GM12878 (cell line): ENCODE measurements at regions not wholly inside any gene's neighbourhood (a gene's known extent, or its start where the extent isn't known, plus 50 kb on each side); places are given as distances from the start of the nearest gene placed in this dataset.

Source experiments
- ATAC-seq: fragments of 200-7000 bp; cut with Tn5 transposase; 3 replicates; pipeline ENCODE4 v1.9.1; 2020; ENCODE audit warnings: mild to moderate bottlenecking, moderate library complexity
- BruUV-seq: library from RNA; stranded (reverse); fragments of 400-500 nt; replicated peaks from 2 replicates; lab custom pipeline; 2021; lab: Mats Ljungman, UMichigan
- CTCF ChIA-PET: fragments of 300-600 bp; sonication (Branson Sonifier 250); formaldehyde crosslinking; extraction: SDS; loops from one replicate; lab custom pipeline; 2021; ENCODE audit warnings: inconsistent platforms; lab: Yijun Ruan, JAX
- POLR2A ChIA-PET: fragments of 350-600 bp; formaldehyde crosslinking; extraction: SDS; loops from one replicate; lab custom pipeline; 2021; ENCODE audit warnings: inconsistent platforms; lab: Charles Lee
- RAD21 ChIA-PET: fragments of 300-600 bp; sonication (Branson Sonifier 250); formaldehyde crosslinking; loops from one replicate; lab custom pipeline; 2023; ENCODE audit warnings: antibody characterized with exemption; ENCODE audit not compliant: unreplicated experiment; lab: Charles Lee
- SMC1A ChIA-PET: fragments of 300-600 bp; sonication (Branson Sonifier 250); formaldehyde crosslinking; loops from one replicate; lab custom pipeline; 2023; ENCODE audit not compliant: unreplicated experiment, uncharacterized antibody; lab: Charles Lee
- DNase-seq: peaks from one replicate; pipeline ENCODE4 v3.0.0-alpha.2; 2011; ENCODE audit warnings: low read depth, low spot score
- FAIRE-seq: peaks from 3 replicates; lab custom pipeline; 2011; peaks lifted over from hg19 to GRCh38; lab: Jason Lieb, UNC
- H2AFZ ChIP-seq: 2 replicates; pipeline ENCODE4 v1.6.0; 2011; ENCODE audit warnings: low read depth, low read length, control low read depth; ENCODE audit not compliant: control insufficient read depth
- H3K27ac ChIP-seq: 2 replicates; pipeline ENCODE4 v1.5.1; 2011; ENCODE audit warnings: control low read depth; ENCODE audit not compliant: control insufficient read depth, insufficient read depth
- H3K27me3 ChIP-seq, 2 experiments: replicated peaks in 1 of 2; 2 replicates each; pipeline versions ENCODE4 v1.6.0 to v1.6.1; 2011; ENCODE audit warnings: low read length in 1 of 2; ENCODE audit not compliant: control insufficient read depth in 2 of 2, insufficient read depth in 2 of 2
- H3K36me3 ChIP-seq, 2 experiments: 2 replicates each; pipeline ENCODE4 v1.5.1; 2011; ENCODE audit warnings: low read length in 1 of 2; ENCODE audit not compliant: control insufficient read depth in 2 of 2, insufficient read depth in 2 of 2
- H3K4me1 ChIP-seq: 2 replicates; pipeline ENCODE4 v1.6.1; 2011; ENCODE audit warnings: mild to moderate bottlenecking, low read length, moderate library complexity, mixed read lengths; ENCODE audit not compliant: control insufficient read depth, insufficient read depth
- H3K4me2 ChIP-seq: 2 replicates; pipeline ENCODE4 v1.6.0; 2011; ENCODE audit warnings: control low read depth; ENCODE audit not compliant: control insufficient read depth, insufficient read depth
- H3K4me3 ChIP-seq: fragments of 200-600 bp; sonication (generic); 2 replicates; pipeline ENCODE4 v1.5.1; 2016
- H3K79me2 ChIP-seq: 2 replicates; pipeline ENCODE4 v1.6.0; 2011; ENCODE audit warnings: low read length; ENCODE audit not compliant: control insufficient read depth, insufficient read depth
- H3K9ac ChIP-seq: 2 replicates; pipeline ENCODE4 v1.8.0; 2011; ENCODE audit warnings: low read length, control low read depth, mixed read lengths; ENCODE audit not compliant: control insufficient read depth, insufficient read depth
- H3K9me3 ChIP-seq: replicated peaks from 3 replicates; pipeline ENCODE4 v1.5.1; 2011; ENCODE audit warnings: mild to moderate bottlenecking, low read length; ENCODE audit not compliant: control insufficient read depth, insufficient read depth
- H4K20me1 ChIP-seq: 2 replicates; pipeline ENCODE4 v1.6.0; 2011; ENCODE audit not compliant: control insufficient read depth, insufficient read depth
- CREM ChIP-seq: IDR thresholded peaks from 2 replicates; pipeline ENCODE4 v1.6.1; 2014; ENCODE audit warnings: antibody characterized with exemption, low read depth
- EED ChIP-seq: sonication (generic); IDR thresholded peaks from 2 replicates; pipeline ENCODE4 v1.6.1; 2016; ENCODE audit warnings: antibody characterized with exemption, low read depth
- HDGF ChIP-seq: fragments of 450-650 bp; IDR thresholded peaks from 2 replicates; pipeline ENCODE4 v1.6.1; 2016; ENCODE audit warnings: antibody characterized with exemption
- IKZF1 ChIP-seq: fragments of 450-650 bp; conservative IDR thresholded peaks from 2 replicates; pipeline ENCODE4 v1.6.1; 2017; ENCODE audit warnings: antibody characterized with exemption, mild to moderate bottlenecking
- MEF2B ChIP-seq: fragments of 450-650 bp; IDR thresholded peaks from 2 replicates; pipeline ENCODE4 v1.6.1; 2018; ENCODE audit warnings: mild to moderate bottlenecking, moderate library complexity; ENCODE audit not compliant: partially characterized antibody, poor library complexity, severe bottlenecking
- NFIC ChIP-seq: IDR thresholded peaks from 2 replicates; pipeline ENCODE4 v1.6.1; 2012; ENCODE audit warnings: low read depth, mild to moderate bottlenecking, inconsistent platforms, low read length, moderate library complexity
- PKNOX1 ChIP-seq: fragments of 450-650 bp; IDR thresholded peaks from 2 replicates; pipeline ENCODE4 v1.6.1; 2016; ENCODE audit warnings: mild to moderate bottlenecking
- SIX5 ChIP-seq: IDR thresholded peaks from 2 replicates; pipeline ENCODE4 v1.6.1; 2011; ENCODE audit warnings: mild to moderate bottlenecking, low read depth, low read length, moderate library complexity; ENCODE audit not compliant: severe bottlenecking
- SMAD5 ChIP-seq: IDR thresholded peaks from 2 replicates; pipeline ENCODE4 v1.6.1; 2016; ENCODE audit warnings: antibody characterized with exemption, low read depth
- SMARCA5 ChIP-seq: fragments of 450-650 bp; IDR thresholded peaks from 2 replicates; pipeline ENCODE4 v1.6.1; 2017; ENCODE audit warnings: mild to moderate bottlenecking
- SREBF2 ChIP-seq: IDR thresholded peaks from 2 replicates; pipeline ENCODE4 v1.6.1; 2012; ENCODE audit warnings: mild to moderate bottlenecking, low read length
- TBL1XR1 ChIP-seq: IDR thresholded peaks from 2 replicates; pipeline ENCODE4 v1.6.1; 2012; ENCODE audit warnings: low read depth, low read length, improper control_type of control experiment
- TCF7 ChIP-seq: IDR thresholded peaks from 2 replicates; pipeline ENCODE4 v1.6.1; 2014; ENCODE audit warnings: antibody characterized with exemption, borderline replicate concordance
- WGBS: methylation state at CpG from one replicate; pipeline ENCODE4 v1.1.6; 2016; ENCODE audit warnings: low lambda C conversion rate; ENCODE audit not compliant: insufficient replicate concordance, insufficient coverage; ENCODE audit errors: missing lambda C conversion rate; 5-methylcytosine and 5-hydroxymethylcytosine counted together
- in situ Hi-C: fragments of 300-500 bp; cut with MboI; formaldehyde crosslinking; loops from 9 replicates; pipeline ENCODE4 v1.14.3; 2018; ENCODE audit warnings: mixed read lengths
- intact Hi-C: fragments of 100-400 bp; cut with micrococcal nuclease; formaldehyde crosslinking; loops from one replicate; pipeline ENCODE4 v1.14.2; 2022; ENCODE audit not compliant: unreplicated experiment

GRCh38 chr1:229886636-229887035, 180.4 kb upstream of the GALNT2 start:
- H3K36me3 ChIP-seq = no peaks in the 10 kb centered on the region
- H3K79me2 ChIP-seq = no peaks in the 10 kb centered on the region
- intact Hi-C loops (no loop called here), in situ Hi-C loops (no loop called here)
- FAIRE-seq = no peak
- SMC1A ChIA-PET = no interaction called here
- no peaks in the 10 kb centered on the region for H3K4me1 ChIP-seq
- POLR2A ChIA-PET = no interaction called here
- no peak for DNase-seq
- TF ChIP-seq TBL1XR1 (no peak), HDGF (no peak), IKZF1 (no peak)
- no TSS peak for BruUV-seq
- CTCF ChIA-PET = interaction anchor here (1.2 kb wide), 1 partner anchor 38 kb away, joined by 3 read pairs; no protein-coding TSS in a partner anchor
- no peak for ATAC-seq
- no peak overlapping the region for H3K4me2 ChIP-seq
- RAD21 ChIA-PET = no interaction called here
- no peak overlapping the region for H3K4me3 ChIP-seq
- H3K27ac ChIP-seq = no peak overlapping the region
- H3K27me3 ChIP-seq = peaks cover 2 to 4% of the 10 kb centered on the region in 2 experiments; a peak in 3 of 4 replicates
- 30% methylated on average over 8 of the region's 8 CpGs for WGBS
- H3K9ac ChIP-seq = no peak overlapping the region
- H4K20me1 ChIP-seq = no peaks in the 10 kb centered on the region
- H3K9me3 ChIP-seq = no peaks in the 10 kb centered on the region
- no peak overlapping the region for H2AFZ ChIP-seq

GRCh38 chr1:229887043-229887822, 179.8 kb upstream of the GALNT2 start:
- Histone ChIP-seq H3K79me2 (no peaks in the 10 kb centered on the region), H3K36me3 (no peaks in the 10 kb centered on the region), H3K4me2 (no peak overlapping the region)
- TF ChIP-seq SMARCA5 = no peak
- TF ChIP-seq PKNOX1 = no peak
- no peak for TF ChIP-seq EED
- no peak for TF ChIP-seq NFIC
- TF ChIP-seq SREBF2 = no peak
- TF ChIP-seq CREM = no peak
- no peak for TF ChIP-seq SMAD5
- TF ChIP-seq TCF7 = no peak
- no peak for TF ChIP-seq SIX5
- no peak for TF ChIP-seq MEF2B
- TF ChIP-seq, all 136 proteins: peak for 0
- H3K27me3 ChIP-seq = peaks cover 2 to 4% of the 10 kb centered on the region in 2 experiments; a peak in 3 of 4 replicates
- BruUV-seq = no TSS peak
- in situ Hi-C loops = no loop called here
- no peaks in the 10 kb centered on the region for H3K9me3 ChIP-seq
- H4K20me1 ChIP-seq = no peaks in the 10 kb centered on the region
- no peak overlapping the region for H3K9ac ChIP-seq
- DNase-seq (no peak), FAIRE-seq (no peak), ATAC-seq (no peak)
- intact Hi-C loops = no loop called here
- POLR2A ChIA-PET = no interaction called here
- no peak overlapping the region for H3K27ac ChIP-seq
- SMC1A ChIA-PET = interaction anchor here (0.8 to 1.1 kb wide), 2 partner anchors 12 to 13 kb away, joined by 3 read pairs; no protein-coding TSS in a partner anchor
- CTCF ChIA-PET = interaction anchor here (1.1 to 1.2 kb wide), 2 partner anchors 12 to 39 kb away, joined by 3 read pairs; no protein-coding TSS in a partner anchor
- RAD21 ChIA-PET = no interaction called here
- H3K4me1 ChIP-seq = no peaks in the 10 kb centered on the region
- 60% methylated on average over 3 of the region's 3 CpGs for WGBS
- no peak overlapping the region for H3K4me3 ChIP-seq
- no peak overlapping the region for H2AFZ ChIP-seq
